22Rv1 (cell line): ENCODE measurements at regions not wholly inside any gene's neighbourhood (a gene's known extent, or its start where the extent isn't known, plus 50 kb on each side); places are given as distances from the start of the nearest gene placed in this dataset.

ENCODE experiments used
- ZFX ChIP-seq: fragments of 450-650 bp; IDR thresholded peaks from 2 replicates; pipeline ENCODE4 v1.6.1; 2017; ENCODE audit warnings: antibody characterized with exemption, borderline replicate concordance
- TF ChIP-seq, protein P1 (sequence below): fragments of 450-650 bp; IDR thresholded peaks from 2 replicates; pipeline ENCODE4 v1.5.1; 2017; ENCODE audit warnings: mild to moderate bottlenecking

GRCh38 chr18:55076643-55077218 lies 117.5 kb upstream of the CCDC68 start:
- TF ChIP-seq, protein P1, sequence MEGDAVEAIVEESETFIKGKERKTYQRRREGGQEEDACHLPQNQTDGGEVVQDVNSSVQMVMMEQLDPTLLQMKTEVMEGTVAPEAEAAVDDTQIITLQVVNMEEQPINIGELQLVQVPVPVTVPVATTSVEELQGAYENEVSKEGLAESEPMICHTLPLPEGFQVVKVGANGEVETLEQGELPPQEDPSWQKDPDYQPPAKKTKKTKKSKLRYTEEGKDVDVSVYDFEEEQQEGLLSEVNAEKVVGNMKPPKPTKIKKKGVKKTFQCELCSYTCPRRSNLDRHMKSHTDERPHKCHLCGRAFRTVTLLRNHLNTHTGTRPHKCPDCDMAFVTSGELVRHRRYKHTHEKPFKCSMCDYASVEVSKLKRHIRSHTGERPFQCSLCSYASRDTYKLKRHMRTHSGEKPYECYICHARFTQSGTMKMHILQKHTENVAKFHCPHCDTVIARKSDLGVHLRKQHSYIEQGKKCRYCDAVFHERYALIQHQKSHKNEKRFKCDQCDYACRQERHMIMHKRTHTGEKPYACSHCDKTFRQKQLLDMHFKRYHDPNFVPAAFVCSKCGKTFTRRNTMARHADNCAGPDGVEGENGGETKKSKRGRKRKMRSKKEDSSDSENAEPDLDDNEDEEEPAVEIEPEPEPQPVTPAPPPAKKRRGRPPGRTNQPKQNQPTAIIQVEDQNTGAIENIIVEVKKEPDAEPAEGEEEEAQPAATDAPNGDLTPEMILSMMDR: no peak
- TF ChIP-seq ZFX: no peak
